ENCODE measurements at regions not wholly inside any gene's neighbourhood (a gene's known extent, or its start where the extent isn't known, plus 50 kb on each side); places are given as distances from the start of the nearest gene placed in this dataset.
A peak's percentile ranks its signal among the peaks of the same experiment; 100 is the strongest.

DNA sequence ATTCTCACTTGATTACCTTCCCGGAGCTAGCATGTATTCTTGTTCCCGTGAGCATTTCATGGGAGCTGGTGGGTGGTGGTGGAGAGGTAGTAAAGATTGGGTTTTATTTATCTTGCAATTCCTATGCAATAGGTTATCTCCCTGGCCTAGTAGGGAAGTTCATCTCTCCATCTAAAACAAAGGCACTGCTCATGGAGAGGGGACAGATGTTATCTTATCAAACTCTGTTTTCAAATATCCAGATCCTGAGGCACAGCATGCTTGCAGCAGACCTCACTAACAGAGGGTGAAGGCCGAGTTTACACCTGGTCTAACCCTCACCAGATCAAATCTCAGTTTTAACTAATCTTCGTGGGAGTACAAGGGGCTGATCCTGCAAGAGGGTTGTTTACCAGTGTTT lies 98.9 kb downstream of the CYRIA start:
- no peak for DNase-seq
- no peaks in the 10 kb centered on the region for H3K4me1 ChIP-seq (ENCODE audit: control extremely low read depth in 1 of 4, control insufficient read depth in 4 of 4, insufficient read depth in 4 of 4, low read length in 3 of 4)
- no peak overlapping the region for H3K27ac ChIP-seq (ENCODE audit: insufficient read depth in 1 of 2, low read depth in 1 of 2, low read length in 2 of 2, poor library complexity in 1 of 2, severe bottlenecking in 2 of 2)
- H3K36me3 ChIP-seq (ENCODE audit: control insufficient read depth in 4 of 4, insufficient read depth in 4 of 4, low read length in 3 of 4) = peaks cover 0 to 4% (median 0%) of the 10 kb centered on the region in 4 experiments
- H3K27me3 ChIP-seq (replicated peaks in 2 of 5; ENCODE audit: control insufficient read depth in 4 of 5, insufficient read depth in 5 of 5, low read length in 4 of 5) = no peaks in the 10 kb centered on the region
- no peak overlapping the region for H3K4me3 ChIP-seq (ENCODE audit: control insufficient read depth in 1 of 7, extremely low read depth in 1 of 7, insufficient read depth in 4 of 7, low read depth in 2 of 7, low read length in 6 of 7)
- H3K9me3 ChIP-seq (ENCODE audit: control extremely low read depth in 1 of 5, control insufficient read depth in 4 of 5, insufficient read depth in 2 of 5, low read depth in 1 of 5, low read length in 4 of 5) = no peaks in the 10 kb centered on the region
- ChIA-PET POLR2A (no interaction called here), CTCF (no interaction called here)
- 100% methylated on average over 1 of the region's 4 CpGs for WGBS (ENCODE audit: insufficient coverage)

- POLR2A ChIA-PET = no interaction called here
- no peaks in the 10 kb centered on the region for H3K9me3 ChIP-seq (ENCODE audit: control extremely low read depth in 1 of 5, control insufficient read depth in 4 of 5, insufficient read depth in 2 of 5, low read depth in 1 of 5, low read length in 4 of 5)
Observed at GRCh38 chr2:16565481-16565880, 100.2 kb downstream of the CYRIA start.

GRCh38 chr2:16561676-16562075 lies 104.0 kb downstream of the CYRIA start:
- Histone ChIP-seq H3K4me1 (ENCODE audit: control extremely low read depth in 1 of 4, control insufficient read depth in 4 of 4, insufficient read depth in 4 of 4, low read length in 3 of 4) (no peaks in the 10 kb centered on the region), H3K9me3 (ENCODE audit: control extremely low read depth in 1 of 5, control insufficient read depth in 4 of 5, insufficient read depth in 2 of 5, low read depth in 1 of 5, low read length in 4 of 5) (no peaks in the 10 kb centered on the region), H3K27me3 (replicated peaks in 2 of 5; ENCODE audit: control insufficient read depth in 4 of 5, insufficient read depth in 5 of 5, low read length in 4 of 5) (no peaks in the 10 kb centered on the region), H3K36me3 (ENCODE audit: control insufficient read depth in 4 of 4, insufficient read depth in 4 of 4, low read length in 3 of 4) (peaks cover 0 to 21% (median 17%) of the 10 kb centered on the region in 4 experiments), H3K4me3 (ENCODE audit: control insufficient read depth in 1 of 7, extremely low read depth in 1 of 7, insufficient read depth in 4 of 7, low read depth in 2 of 7, low read length in 6 of 7) (no peak overlapping the region), H3K27ac (ENCODE audit: insufficient read depth in 1 of 2, low read depth in 1 of 2, low read length in 2 of 2, poor library complexity in 1 of 2, severe bottlenecking in 2 of 2) (no peak overlapping the region)
- ChIA-PET POLR2A (no interaction called here), CTCF (interaction anchor here (1.0 kb wide), 1 partner anchor 11 kb away, joined by 3 read pairs; no protein-coding TSS in a partner anchor)
- no CpG with 5 or more reads among the region's 3 CpGs for WGBS (ENCODE audit: insufficient coverage)
- DNase-seq = no peak

More at GRCh38 chr2:16565481-16565880, 100.2 kb downstream of the CYRIA start:
- H3K27ac ChIP-seq (ENCODE audit: insufficient read depth in 1 of 2, low read depth in 1 of 2, low read length in 2 of 2, poor library complexity in 1 of 2, severe bottlenecking in 2 of 2) = no peak overlapping the region
- CTCF ChIA-PET = interaction anchor here (1.1 kb wide), 1 partner anchor 9 kb away, joined by 4 read pairs; no protein-coding TSS in a partner anchor
- no peak for DNase-seq
- H3K27me3 ChIP-seq (replicated peaks in 2 of 5; ENCODE audit: control insufficient read depth in 4 of 5, insufficient read depth in 5 of 5, low read length in 4 of 5) = no peaks in the 10 kb centered on the region
- H3K4me3 ChIP-seq (ENCODE audit: control insufficient read depth in 1 of 7, extremely low read depth in 1 of 7, insufficient read depth in 4 of 7, low read depth in 2 of 7, low read length in 6 of 7) = no peak overlapping the region
- peaks cover 0 to 9% (median 6%) of the 10 kb centered on the region in 4 experiments for H3K36me3 ChIP-seq (ENCODE audit: control insufficient read depth in 4 of 4, insufficient read depth in 4 of 4, low read length in 3 of 4)
- 93% methylated on average over 6 of the region's 8 CpGs for WGBS (ENCODE audit: insufficient coverage)
- no peaks in the 10 kb centered on the region for H3K4me1 ChIP-seq (ENCODE audit: control extremely low read depth in 1 of 4, control insufficient read depth in 4 of 4, insufficient read depth in 4 of 4, low read length in 3 of 4)

DNA sequence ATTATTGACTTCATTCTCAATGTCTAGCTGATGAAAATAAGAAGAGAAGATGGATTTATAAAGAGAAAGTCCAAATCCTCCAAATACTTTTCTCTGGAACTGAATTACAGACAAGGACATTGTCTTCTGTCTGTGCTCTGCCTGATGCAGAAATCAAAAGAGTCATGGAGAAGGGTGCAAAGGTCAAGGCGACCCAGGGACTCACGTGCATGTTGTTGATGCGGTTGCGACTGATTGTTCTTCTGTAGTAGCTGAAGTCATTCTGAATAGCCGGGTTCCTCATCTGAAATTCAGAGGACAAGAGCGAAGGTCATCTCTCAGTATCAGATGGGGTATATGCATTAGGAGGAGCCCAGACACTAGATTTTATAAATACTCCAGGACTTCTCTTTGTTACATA lies 104.4 kb downstream of the CYRIA start:
- DNase-seq = no peak
- Histone ChIP-seq H3K4me1 (ENCODE audit: control extremely low read depth in 1 of 4, control insufficient read depth in 4 of 4, insufficient read depth in 4 of 4, low read length in 3 of 4) (no peaks in the 10 kb centered on the region), H3K36me3 (ENCODE audit: control insufficient read depth in 4 of 4, insufficient read depth in 4 of 4, low read length in 3 of 4) (peaks cover 0 to 22% (median 18%) of the 10 kb centered on the region in 4 experiments), H3K9me3 (ENCODE audit: control extremely low read depth in 1 of 5, control insufficient read depth in 4 of 5, insufficient read depth in 2 of 5, low read depth in 1 of 5, low read length in 4 of 5) (no peaks in the 10 kb centered on the region), H3K27me3 (replicated peaks in 2 of 5; ENCODE audit: control insufficient read depth in 4 of 5, insufficient read depth in 5 of 5, low read length in 4 of 5) (no peaks in the 10 kb centered on the region), H3K4me3 (ENCODE audit: control insufficient read depth in 1 of 7, extremely low read depth in 1 of 7, insufficient read depth in 4 of 7, low read depth in 2 of 7, low read length in 6 of 7) (no peak overlapping the region), H3K27ac (ENCODE audit: insufficient read depth in 1 of 2, low read depth in 1 of 2, low read length in 2 of 2, poor library complexity in 1 of 2, severe bottlenecking in 2 of 2) (no peak overlapping the region)
- ChIA-PET CTCF (interaction anchor here (1.0 kb wide), 1 partner anchor 10 kb away, joined by 3 read pairs; no protein-coding TSS in a partner anchor), POLR2A (no interaction called here)
- 97% methylated on average over 5 of the region's 6 CpGs for WGBS (ENCODE audit: insufficient coverage)

DNA sequence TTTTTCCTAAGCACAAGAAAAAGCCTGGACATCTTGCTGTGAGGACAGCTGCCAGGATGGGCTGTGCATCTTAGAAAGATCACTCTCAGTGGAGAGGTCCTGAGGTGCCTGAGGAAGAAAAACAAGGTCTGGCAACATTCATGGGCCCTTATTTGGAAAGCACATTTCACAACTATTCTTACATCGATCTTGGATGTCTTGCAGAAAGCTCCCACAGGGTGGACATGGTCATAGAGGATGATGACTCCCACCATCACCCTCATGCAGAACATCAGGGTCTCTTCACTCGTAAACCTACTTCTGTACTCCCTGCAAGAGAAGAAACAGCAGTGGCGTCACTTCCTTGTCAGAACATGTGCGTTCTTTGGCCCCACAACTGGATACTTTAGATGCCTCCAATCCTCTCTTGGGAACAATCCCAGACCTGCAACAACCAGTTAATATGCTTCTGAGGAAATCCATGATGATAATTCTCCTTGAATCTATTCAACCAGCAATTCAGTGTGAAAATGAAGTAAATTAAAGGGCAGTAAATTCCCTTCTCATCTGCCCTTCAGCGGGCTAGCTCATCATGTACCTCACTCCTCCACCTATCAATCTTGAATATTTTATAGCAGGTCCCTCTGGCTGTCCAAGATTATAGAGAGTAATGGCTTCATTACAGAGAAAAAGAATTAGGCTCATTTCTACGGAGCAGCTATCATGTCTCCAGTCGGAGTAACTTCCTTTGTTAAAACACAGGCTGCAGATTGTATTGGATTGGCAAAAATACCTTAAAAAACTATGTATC lies 106.2 kb downstream of the CYRIA start:
- Histone ChIP-seq H3K36me3 (ENCODE audit: control insufficient read depth in 4 of 4, insufficient read depth in 4 of 4, low read length in 3 of 4) (peaks cover 0 to 26% (median 18%) of the 10 kb centered on the region in 4 experiments), H3K27ac (ENCODE audit: insufficient read depth in 1 of 2, low read depth in 1 of 2, low read length in 2 of 2, poor library complexity in 1 of 2, severe bottlenecking in 2 of 2) (no peak overlapping the region), H3K9me3 (ENCODE audit: control extremely low read depth in 1 of 5, control insufficient read depth in 4 of 5, insufficient read depth in 2 of 5, low read depth in 1 of 5, low read length in 4 of 5) (no peaks in the 10 kb centered on the region), H3K27me3 (replicated peaks in 2 of 5; ENCODE audit: control insufficient read depth in 4 of 5, insufficient read depth in 5 of 5, low read length in 4 of 5) (no peaks in the 10 kb centered on the region), H3K4me1 (ENCODE audit: control extremely low read depth in 1 of 4, control insufficient read depth in 4 of 4, insufficient read depth in 4 of 4, low read length in 3 of 4) (no peaks in the 10 kb centered on the region), H3K4me3 (ENCODE audit: control insufficient read depth in 1 of 7, extremely low read depth in 1 of 7, insufficient read depth in 4 of 7, low read depth in 2 of 7, low read length in 6 of 7) (no peak overlapping the region)
- 98% methylated on average over 5 of the region's 7 CpGs for WGBS (ENCODE audit: insufficient coverage)
- CTCF ChIA-PET = no interaction called here
- POLR2A ChIA-PET = no interaction called here
- DNase-seq = no peak

GRCh38 chr2:16554060-16554583 lies 111.5 kb downstream of the CYRIA start:
- CTCF ChIA-PET = interaction anchor here (0.6 to 1.2 kb wide), 6 partner anchors 14 to 915 kb away, joined by 3 to 5 read pairs (median 3); no protein-coding TSS in a partner anchor
- Histone ChIP-seq H3K27me3 (replicated peaks in 2 of 5; ENCODE audit: control insufficient read depth in 4 of 5, insufficient read depth in 5 of 5, low read length in 4 of 5) (no peaks in the 10 kb centered on the region), H3K36me3 (ENCODE audit: control insufficient read depth in 4 of 4, insufficient read depth in 4 of 4, low read length in 3 of 4) (peaks cover 0 to 20% (median 9%) of the 10 kb centered on the region in 4 experiments), H3K9me3 (ENCODE audit: control extremely low read depth in 1 of 5, control insufficient read depth in 4 of 5, insufficient read depth in 2 of 5, low read depth in 1 of 5, low read length in 4 of 5) (no peaks in the 10 kb centered on the region), H3K27ac (ENCODE audit: insufficient read depth in 1 of 2, low read depth in 1 of 2, low read length in 2 of 2, poor library complexity in 1 of 2, severe bottlenecking in 2 of 2) (no peak overlapping the region), H3K4me1 (ENCODE audit: control extremely low read depth in 1 of 4, control insufficient read depth in 4 of 4, insufficient read depth in 4 of 4, low read length in 3 of 4) (no peaks in the 10 kb centered on the region), H3K4me3 (ENCODE audit: control insufficient read depth in 1 of 7, extremely low read depth in 1 of 7, insufficient read depth in 4 of 7, low read depth in 2 of 7, low read length in 6 of 7) (no peak overlapping the region)
- no peak for DNase-seq
- POLR2A ChIA-PET = no interaction called here

- peaks cover 0 to 12% (median 2%) of the 10 kb centered on the region in 4 experiments for H3K36me3 ChIP-seq (ENCODE audit: control insufficient read depth in 4 of 4, insufficient read depth in 4 of 4, low read length in 3 of 4)
- WGBS (ENCODE audit: insufficient coverage) = 61% methylated on average over 3 of the region's 4 CpGs
- H3K4me3 ChIP-seq (ENCODE audit: control insufficient read depth in 1 of 7, extremely low read depth in 1 of 7, insufficient read depth in 4 of 7, low read depth in 2 of 7, low read length in 6 of 7) = no peak overlapping the region
- no peak overlapping the region for H3K27ac ChIP-seq (ENCODE audit: insufficient read depth in 1 of 2, low read depth in 1 of 2, low read length in 2 of 2, poor library complexity in 1 of 2, severe bottlenecking in 2 of 2)
- H3K27me3 ChIP-seq (replicated peaks in 2 of 5; ENCODE audit: control insufficient read depth in 4 of 5, insufficient read depth in 5 of 5, low read length in 4 of 5) = no peaks in the 10 kb centered on the region
- H3K9me3 ChIP-seq (ENCODE audit: control extremely low read depth in 1 of 5, control insufficient read depth in 4 of 5, insufficient read depth in 2 of 5, low read depth in 1 of 5, low read length in 4 of 5) = no peaks in the 10 kb centered on the region
- H3K4me1 ChIP-seq (ENCODE audit: control extremely low read depth in 1 of 4, control insufficient read depth in 4 of 4, insufficient read depth in 4 of 4, low read length in 3 of 4) = no peaks in the 10 kb centered on the region
- CTCF ChIA-PET = interaction anchor here (1.1 kb wide), 1 partner anchor 55 kb away, joined by 4 read pairs; no protein-coding TSS in a partner anchor
- peak; percentile 44 to 63 (median 61) for DNase-seq
- POLR2A ChIA-PET = no interaction called here
Observed at GRCh38 chr2:16553226-16553625, 112.4 kb downstream of the CYRIA start.

Measured in common myeloid progenitor, CD34-positive (primary cell).